GM12878 (cell line): ENCODE measurements at regions not wholly inside any gene's neighbourhood (a gene's known extent, or its start where the extent isn't known, plus 50 kb on each side); places are given as distances from the start of the nearest gene placed in this dataset.

Experiments
- ATAC-seq: fragments of 200-7000 bp; cut with Tn5 transposase; 3 replicates; pipeline ENCODE4 v1.9.1; 2020; ENCODE audit warnings: mild to moderate bottlenecking, moderate library complexity
- BruUV-seq: library from RNA; stranded (reverse); fragments of 400-500 nt; replicated peaks from 2 replicates; lab custom pipeline; 2021; lab: Mats Ljungman, UMichigan
- CTCF ChIA-PET: fragments of 300-600 bp; sonication (Branson Sonifier 250); formaldehyde crosslinking; extraction: SDS; loops from one replicate; lab custom pipeline; 2021; ENCODE audit warnings: inconsistent platforms; lab: Yijun Ruan, JAX
- POLR2A ChIA-PET: fragments of 350-600 bp; formaldehyde crosslinking; extraction: SDS; loops from one replicate; lab custom pipeline; 2021; ENCODE audit warnings: inconsistent platforms; lab: Charles Lee
- RAD21 ChIA-PET: fragments of 300-600 bp; sonication (Branson Sonifier 250); formaldehyde crosslinking; loops from one replicate; lab custom pipeline; 2023; ENCODE audit warnings: antibody characterized with exemption; ENCODE audit not compliant: unreplicated experiment; lab: Charles Lee
- SMC1A ChIA-PET: fragments of 300-600 bp; sonication (Branson Sonifier 250); formaldehyde crosslinking; loops from one replicate; lab custom pipeline; 2023; ENCODE audit not compliant: unreplicated experiment, uncharacterized antibody; lab: Charles Lee
- DNase-seq: peaks from one replicate; pipeline ENCODE4 v3.0.0-alpha.2; 2011; ENCODE audit warnings: low read depth, low spot score
- FAIRE-seq: peaks from 3 replicates; lab custom pipeline; 2011; peaks lifted over from hg19 to GRCh38; lab: Jason Lieb, UNC
- H2AFZ ChIP-seq: 2 replicates; pipeline ENCODE4 v1.6.0; 2011; ENCODE audit warnings: low read depth, low read length, control low read depth; ENCODE audit not compliant: control insufficient read depth
- H3K27ac ChIP-seq: 2 replicates; pipeline ENCODE4 v1.5.1; 2011; ENCODE audit warnings: control low read depth; ENCODE audit not compliant: control insufficient read depth, insufficient read depth
- H3K27me3 ChIP-seq, 2 experiments: replicated peaks in 1 of 2; 2 replicates each; pipeline versions ENCODE4 v1.6.0 to v1.6.1; 2011; ENCODE audit warnings: low read length in 1 of 2; ENCODE audit not compliant: control insufficient read depth in 2 of 2, insufficient read depth in 2 of 2
- H3K36me3 ChIP-seq, 2 experiments: 2 replicates each; pipeline ENCODE4 v1.5.1; 2011; ENCODE audit warnings: low read length in 1 of 2; ENCODE audit not compliant: control insufficient read depth in 2 of 2, insufficient read depth in 2 of 2
- H3K4me1 ChIP-seq: 2 replicates; pipeline ENCODE4 v1.6.1; 2011; ENCODE audit warnings: mild to moderate bottlenecking, low read length, moderate library complexity, mixed read lengths; ENCODE audit not compliant: control insufficient read depth, insufficient read depth
- H3K4me2 ChIP-seq: 2 replicates; pipeline ENCODE4 v1.6.0; 2011; ENCODE audit warnings: control low read depth; ENCODE audit not compliant: control insufficient read depth, insufficient read depth
- H3K4me3 ChIP-seq: fragments of 200-600 bp; sonication (generic); 2 replicates; pipeline ENCODE4 v1.5.1; 2016
- H3K79me2 ChIP-seq: 2 replicates; pipeline ENCODE4 v1.6.0; 2011; ENCODE audit warnings: low read length; ENCODE audit not compliant: control insufficient read depth, insufficient read depth
- H3K9ac ChIP-seq: 2 replicates; pipeline ENCODE4 v1.8.0; 2011; ENCODE audit warnings: low read length, control low read depth, mixed read lengths; ENCODE audit not compliant: control insufficient read depth, insufficient read depth
- H3K9me3 ChIP-seq: replicated peaks from 3 replicates; pipeline ENCODE4 v1.5.1; 2011; ENCODE audit warnings: mild to moderate bottlenecking, low read length; ENCODE audit not compliant: control insufficient read depth, insufficient read depth
- H4K20me1 ChIP-seq: 2 replicates; pipeline ENCODE4 v1.6.0; 2011; ENCODE audit not compliant: control insufficient read depth, insufficient read depth
- CREB1 ChIP-seq: IDR thresholded peaks from 2 replicates; pipeline ENCODE4 v1.6.1; 2012; ENCODE audit warnings: low read depth, mild to moderate bottlenecking, inconsistent platforms
- FOXM1 ChIP-seq: IDR thresholded peaks from 2 replicates; pipeline ENCODE4 v1.6.1; 2012; ENCODE audit warnings: low read depth, mild to moderate bottlenecking, inconsistent platforms, low read length, moderate library complexity
- IKZF2 ChIP-seq, 2 experiments: fragments of 450-650 bp; IDR thresholded peaks; 2 replicates each; pipeline ENCODE4 v1.6.1; 2017; ENCODE audit warnings: mild to moderate bottlenecking in 2 of 2, moderate library complexity in 2 of 2
- MTA3 ChIP-seq: IDR thresholded peaks from 2 replicates; pipeline ENCODE4 v1.6.1; 2012; ENCODE audit warnings: low read length, inconsistent platforms, borderline replicate concordance
- NFYA ChIP-seq: IDR thresholded peaks from 2 replicates; pipeline ENCODE4 v1.6.1; 2011; ENCODE audit warnings: low read depth, mild to moderate bottlenecking, low read length, improper control_type of control experiment, borderline replicate concordance
- NR2F1 ChIP-seq: fragments of 450-650 bp; conservative IDR thresholded peaks from 2 replicates; pipeline ENCODE4 v1.6.1; 2017; ENCODE audit warnings: mild to moderate bottlenecking
- SMARCA5 ChIP-seq: fragments of 450-650 bp; IDR thresholded peaks from 2 replicates; pipeline ENCODE4 v1.6.1; 2017; ENCODE audit warnings: mild to moderate bottlenecking
- TCF7 ChIP-seq: IDR thresholded peaks from 2 replicates; pipeline ENCODE4 v1.6.1; 2014; ENCODE audit warnings: antibody characterized with exemption, borderline replicate concordance
- YY1 ChIP-seq: IDR thresholded peaks from 2 replicates; pipeline ENCODE4 v1.6.1; 2011; ENCODE audit warnings: low read depth, mild to moderate bottlenecking, low read length
- ZNF207 ChIP-seq: fragments of 450-650 bp; IDR thresholded peaks from 2 replicates; pipeline ENCODE4 v1.6.1; 2014; ENCODE audit warnings: antibody characterized with exemption, mild to moderate bottlenecking, borderline replicate concordance
- ZSCAN29 ChIP-seq: fragments of 450-650 bp; IDR thresholded peaks from 2 replicates; pipeline ENCODE4 v1.6.1; 2017; ENCODE audit warnings: mild to moderate bottlenecking, moderate library complexity
- WGBS: methylation state at CpG from one replicate; pipeline ENCODE4 v1.1.6; 2016; ENCODE audit warnings: low lambda C conversion rate; ENCODE audit not compliant: insufficient replicate concordance, insufficient coverage; ENCODE audit errors: missing lambda C conversion rate; 5-methylcytosine and 5-hydroxymethylcytosine counted together
- in situ Hi-C: fragments of 300-500 bp; cut with MboI; formaldehyde crosslinking; loops from 9 replicates; pipeline ENCODE4 v1.14.3; 2018; ENCODE audit warnings: mixed read lengths
- intact Hi-C: fragments of 100-400 bp; cut with micrococcal nuclease; formaldehyde crosslinking; loops from one replicate; pipeline ENCODE4 v1.14.2; 2022; ENCODE audit not compliant: unreplicated experiment
- TF ChIP-seq, protein P1 (sequence below): fragments of 450-650 bp; IDR thresholded peaks from 2 replicates; pipeline ENCODE4 v1.6.1; 2018; ENCODE audit warnings: borderline replicate concordance, mild to moderate bottlenecking; ENCODE audit not compliant: partially characterized antibody
- TF ChIP-seq, protein P2 (sequence below): fragments of 450-650 bp; IDR thresholded peaks from 2 replicates; pipeline ENCODE4 v1.6.1; 2017; ENCODE audit warnings: mild to moderate bottlenecking

GRCh38 chr20:22243067-22243466 is 341.3 kb downstream of the FOXA2 start:
- SMC1A ChIA-PET = interaction anchor here (1.4 to 1.7 kb wide), 3 partner anchors 17 to 29 kb away, joined by 3 to 9 read pairs (median 8); no protein-coding TSS in a partner anchor
- in situ Hi-C loops = loop anchor here (5.0 kb wide), 1 partner anchor 436 kb away; no protein-coding TSS in a partner anchor
- ATAC-seq = no peak
- BruUV-seq = no TSS peak
- no peaks in the 10 kb centered on the region for H3K27me3 ChIP-seq
- H2AFZ ChIP-seq = no peak overlapping the region
- POLR2A ChIA-PET = no interaction called here
- DNase-seq = no peak
- H3K36me3 ChIP-seq = no peaks in the 10 kb centered on the region
- RAD21 ChIA-PET = interaction anchor here (1.2 kb wide), 1 partner anchor 28 kb away, joined by 4 read pairs; no protein-coding TSS in a partner anchor
- H3K9ac ChIP-seq = no peak overlapping the region
- no peaks in the 10 kb centered on the region for H4K20me1 ChIP-seq
- H3K4me3 ChIP-seq = no peak overlapping the region
- TF ChIP-seq CREB1 = no peak
- no peak for TF ChIP-seq FOXM1
- no peak for TF ChIP-seq NFYA
- TF ChIP-seq ZNF207 = no peak
- no peak for TF ChIP-seq SMARCA5
- no peak for TF ChIP-seq YY1
- TF ChIP-seq TCF7 = no peak
- TF ChIP-seq, protein P1, sequence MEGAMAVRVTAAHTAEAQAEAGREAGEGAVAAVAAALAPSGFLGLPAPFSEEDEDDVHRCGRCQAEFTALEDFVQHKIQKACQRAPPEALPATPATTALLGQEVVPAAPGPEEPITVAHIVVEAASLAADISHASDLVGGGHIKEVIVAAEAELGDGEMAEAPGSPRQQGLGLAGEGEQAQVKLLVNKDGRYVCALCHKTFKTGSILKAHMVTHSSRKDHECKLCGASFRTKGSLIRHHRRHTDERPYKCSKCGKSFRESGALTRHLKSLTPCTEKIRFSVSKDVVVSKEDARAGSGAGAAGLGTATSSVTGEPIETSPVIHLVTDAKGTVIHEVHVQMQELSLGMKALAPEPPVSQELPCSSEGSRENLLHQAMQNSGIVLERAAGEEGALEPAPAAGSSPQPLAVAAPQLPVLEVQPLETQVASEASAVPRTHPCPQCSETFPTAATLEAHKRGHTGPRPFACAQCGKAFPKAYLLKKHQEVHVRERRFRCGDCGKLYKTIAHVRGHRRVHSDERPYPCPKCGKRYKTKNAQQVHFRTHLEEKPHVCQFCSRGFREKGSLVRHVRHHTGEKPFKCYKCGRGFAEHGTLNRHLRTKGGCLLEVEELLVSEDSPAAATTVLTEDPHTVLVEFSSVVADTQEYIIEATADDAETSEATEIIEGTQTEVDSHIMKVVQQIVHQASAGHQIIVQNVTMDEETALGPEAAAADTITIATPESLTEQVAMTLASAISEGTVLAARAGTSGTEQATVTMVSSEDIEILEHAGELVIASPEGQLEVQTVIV = no peak
- no peak for TF ChIP-seq MTA3
- TF ChIP-seq, protein P2, sequence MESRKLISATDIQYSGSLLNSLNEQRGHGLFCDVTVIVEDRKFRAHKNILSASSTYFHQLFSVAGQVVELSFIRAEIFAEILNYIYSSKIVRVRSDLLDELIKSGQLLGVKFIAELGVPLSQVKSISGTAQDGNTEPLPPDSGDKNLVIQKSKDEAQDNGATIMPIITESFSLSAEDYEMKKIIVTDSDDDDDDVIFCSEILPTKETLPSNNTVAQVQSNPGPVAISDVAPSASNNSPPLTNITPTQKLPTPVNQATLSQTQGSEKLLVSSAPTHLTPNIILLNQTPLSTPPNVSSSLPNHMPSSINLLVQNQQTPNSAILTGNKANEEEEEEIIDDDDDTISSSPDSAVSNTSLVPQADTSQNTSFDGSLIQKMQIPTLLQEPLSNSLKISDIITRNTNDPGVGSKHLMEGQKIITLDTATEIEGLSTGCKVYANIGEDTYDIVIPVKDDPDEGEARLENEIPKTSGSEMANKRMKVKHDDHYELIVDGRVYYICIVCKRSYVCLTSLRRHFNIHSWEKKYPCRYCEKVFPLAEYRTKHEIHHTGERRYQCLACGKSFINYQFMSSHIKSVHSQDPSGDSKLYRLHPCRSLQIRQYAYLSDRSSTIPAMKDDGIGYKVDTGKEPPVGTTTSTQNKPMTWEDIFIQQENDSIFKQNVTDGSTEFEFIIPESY = no peak
- no peak for TF ChIP-seq IKZF2 (IDR thresholded peaks at IDR 0.05)
- TF ChIP-seq ZSCAN29 = no peak
- TF ChIP-seq NR2F1 = no peak
- no peak overlapping the region for H3K4me2 ChIP-seq
- H3K4me1 ChIP-seq = no peaks in the 10 kb centered on the region
- no peaks in the 10 kb centered on the region; the same call in 2 of the 3 replicates for H3K9me3 ChIP-seq
- FAIRE-seq = no peak
- 38% methylated on average over 5 of the region's 5 CpGs for WGBS
- H3K79me2 ChIP-seq = no peaks in the 10 kb centered on the region
- intact Hi-C loops = no loop called here
- H3K27ac ChIP-seq = no peak overlapping the region
- CTCF ChIA-PET = interaction anchor here (1.1 to 1.6 kb wide), 3 partner anchors 16 to 524 kb away, joined by 3 to 6 read pairs (median 5); no protein-coding TSS in a partner anchor
